ENCODE measurements at regions not wholly inside any gene's neighbourhood (a gene's known extent, or its start where the extent isn't known, plus 50 kb on each side); places are given as distances from the start of the nearest gene placed in this dataset.
A peak's percentile ranks its signal among the peaks of the same experiment; 100 is the strongest.

DNA sequence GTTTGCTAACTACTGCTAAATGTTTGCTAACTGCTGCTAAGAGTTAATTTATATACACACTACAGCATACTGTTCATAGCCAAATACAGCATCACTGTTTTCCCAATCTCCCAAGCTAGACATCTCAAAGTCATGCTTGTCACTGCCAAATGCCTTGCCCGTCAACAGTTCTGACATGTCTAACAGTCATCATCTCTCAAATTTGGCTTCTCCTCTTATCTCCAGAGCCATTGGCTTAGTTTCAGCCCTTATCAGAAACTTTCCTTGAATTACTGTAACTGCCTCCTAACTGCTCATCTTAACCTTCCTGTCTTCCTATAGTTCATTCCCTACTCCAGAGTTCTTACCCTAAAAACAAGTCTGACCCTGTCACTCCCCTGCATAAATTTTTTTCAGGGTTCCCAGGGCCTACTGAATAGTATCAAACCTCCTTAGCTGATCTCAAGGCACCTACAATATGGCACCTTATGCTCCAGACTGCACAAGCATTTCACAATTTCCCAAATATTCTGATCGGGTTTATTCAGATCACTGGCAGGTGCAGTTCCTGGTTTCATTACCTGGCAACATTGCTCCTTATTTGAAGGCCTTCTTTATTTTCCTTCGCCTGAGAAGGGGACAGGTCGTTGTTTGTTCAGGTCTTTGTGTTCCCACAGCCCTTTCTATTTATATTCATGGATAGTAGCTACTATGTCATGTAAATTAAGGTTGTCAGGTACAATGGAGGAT, 55.9 kb upstream of the ANKRD55 start:
- intact Hi-C loops (cut with micrococcal nuclease): loop anchor here in 1 of 2 donors (10.0 kb wide), 1 partner anchor 946 kb away; no protein-coding TSS in a partner anchor
- no peak overlapping the region for H3K4me2 ChIP-seq (replicated peaks; ENCODE audit: extremely low read depth, low read length, poor library complexity, severe bottlenecking)

DNA sequence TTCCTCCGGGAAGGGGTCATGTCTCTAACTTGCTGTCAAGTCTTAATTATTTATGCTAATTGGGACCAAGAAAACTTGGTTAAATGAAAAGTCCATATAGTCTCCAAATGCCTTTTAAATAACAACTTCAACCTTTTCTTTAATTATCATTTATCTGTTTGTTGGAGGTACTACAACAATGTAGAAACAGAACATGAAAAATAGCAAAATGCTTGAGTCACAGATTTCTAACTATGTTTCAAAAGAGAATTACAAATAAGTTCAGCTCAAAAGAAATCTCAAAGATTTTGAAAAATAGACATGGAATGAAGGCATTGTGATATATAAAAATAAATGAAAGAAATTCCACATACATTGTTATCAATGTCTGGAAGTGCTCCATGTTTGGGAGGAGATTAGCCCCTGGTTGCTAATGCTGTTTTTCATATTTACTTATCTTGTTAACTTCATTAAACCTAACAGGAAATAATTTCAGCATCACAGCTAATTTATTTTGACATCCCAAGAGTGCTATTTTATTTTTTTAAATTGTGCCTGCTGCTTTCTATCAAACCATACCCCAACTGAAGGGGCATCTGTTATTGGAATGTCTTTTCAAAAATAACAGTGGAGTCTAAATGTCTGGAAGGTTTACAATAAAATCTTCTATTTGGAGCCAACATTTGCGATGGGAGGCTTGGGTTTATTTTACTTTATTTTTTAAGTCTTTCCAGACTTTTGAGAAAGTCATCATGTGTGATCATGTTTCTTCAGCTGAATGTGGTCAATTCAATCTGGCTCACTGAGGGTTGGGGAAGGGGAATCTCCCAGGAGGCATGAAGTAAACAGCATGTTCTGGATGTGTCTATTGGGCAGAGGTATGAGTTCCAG, 53.1 kb upstream of the ANKRD55 start:
- TF ChIP-seq, protein P1, sequence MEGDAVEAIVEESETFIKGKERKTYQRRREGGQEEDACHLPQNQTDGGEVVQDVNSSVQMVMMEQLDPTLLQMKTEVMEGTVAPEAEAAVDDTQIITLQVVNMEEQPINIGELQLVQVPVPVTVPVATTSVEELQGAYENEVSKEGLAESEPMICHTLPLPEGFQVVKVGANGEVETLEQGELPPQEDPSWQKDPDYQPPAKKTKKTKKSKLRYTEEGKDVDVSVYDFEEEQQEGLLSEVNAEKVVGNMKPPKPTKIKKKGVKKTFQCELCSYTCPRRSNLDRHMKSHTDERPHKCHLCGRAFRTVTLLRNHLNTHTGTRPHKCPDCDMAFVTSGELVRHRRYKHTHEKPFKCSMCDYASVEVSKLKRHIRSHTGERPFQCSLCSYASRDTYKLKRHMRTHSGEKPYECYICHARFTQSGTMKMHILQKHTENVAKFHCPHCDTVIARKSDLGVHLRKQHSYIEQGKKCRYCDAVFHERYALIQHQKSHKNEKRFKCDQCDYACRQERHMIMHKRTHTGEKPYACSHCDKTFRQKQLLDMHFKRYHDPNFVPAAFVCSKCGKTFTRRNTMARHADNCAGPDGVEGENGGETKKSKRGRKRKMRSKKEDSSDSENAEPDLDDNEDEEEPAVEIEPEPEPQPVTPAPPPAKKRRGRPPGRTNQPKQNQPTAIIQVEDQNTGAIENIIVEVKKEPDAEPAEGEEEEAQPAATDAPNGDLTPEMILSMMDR (IDR thresholded peaks at IDR 0.05): no peak
- peaks cover 0 to 1% (median 0%) of the 10 kb centered on the region in 3 donors for H3K27me3 Mint-ChIP-seq (ENCODE audit: low read depth in 3 of 3)
- H3K9me3 ChIP-seq (replicated peaks in 1 of 2; ENCODE audit: control insufficient read depth in 1 of 2, insufficient read depth in 1 of 2, low read length in 2 of 2): peaks cover 5 to 11% of the 10 kb centered on the region in 2 donors
- H3K4me3 ChIP-seq (replicated peaks in 1 of 3; ENCODE audit: low read depth in 2 of 3, low read length in 3 of 3): no peak overlapping the region
- H3K27me3 ChIP-seq (ENCODE audit: control insufficient read depth in 2 of 2, insufficient read depth in 2 of 2, low read length in 2 of 2): no peaks in the 10 kb centered on the region
- no peak overlapping the region for H3K4me3 Mint-ChIP-seq
- no peak overlapping the region for H3K9ac ChIP-seq (ENCODE audit: insufficient read depth, low read length, poor library complexity, severe bottlenecking)
- H3K36me3 Mint-ChIP-seq: no peaks in the 10 kb centered on the region
- DNase-seq: no peak
- H3K79me2 ChIP-seq (ENCODE audit: insufficient read depth, low read length): no peaks in the 10 kb centered on the region
- H3K4me1 Mint-ChIP-seq: no peaks in the 10 kb centered on the region
- H2AFZ ChIP-seq (ENCODE audit: insufficient read depth, low read depth, low read length, poor library complexity, severe bottlenecking): no peak overlapping the region
- H3K27ac ChIP-seq (ENCODE audit: low read depth in 1 of 2, low read length in 2 of 2): no peak overlapping the region
- no peaks in the 10 kb centered on the region for H3K4me1 ChIP-seq (ENCODE audit: control insufficient read depth in 1 of 2, insufficient read depth in 2 of 2, low read length in 2 of 2)
- intact Hi-C loops (cut with micrococcal nuclease): loop anchor here in 1 of 2 donors (10.0 kb wide), 1 partner anchor 949 kb away; no protein-coding TSS in a partner anchor
- no peak overlapping the region for H3K27ac Mint-ChIP-seq
- H3K36me3 ChIP-seq (replicated peaks in 1 of 2; ENCODE audit: control insufficient read depth in 1 of 2, insufficient read depth in 2 of 2, low read length in 2 of 2): no peaks in the 10 kb centered on the region
- H3K9me3 Mint-ChIP-seq: peaks cover 5 to 10% (median 8%) of the 10 kb centered on the region in 7 donors
- H3K4me2 ChIP-seq (replicated peaks; ENCODE audit: extremely low read depth, low read length, poor library complexity, severe bottlenecking): no peak overlapping the region
- WGBS (ENCODE audit: insufficient coverage): no CpG with 5 or more reads among the region's 2 CpGs
- no peaks in the 10 kb centered on the region for H4K20me1 ChIP-seq (ENCODE audit: insufficient read depth, low read length)

More for the DNA sequence above, 55.9 kb upstream of the ANKRD55 start:
- Histone ChIP-seq H4K20me1 (ENCODE audit: insufficient read depth, low read length) (no peaks in the 10 kb centered on the region), H3K9me3 (replicated peaks in 1 of 2; ENCODE audit: control insufficient read depth in 1 of 2, insufficient read depth in 1 of 2, low read length in 2 of 2) (peaks cover 0 to 8% of the 10 kb centered on the region in 2 donors), H3K4me3 (replicated peaks in 1 of 3; ENCODE audit: low read depth in 2 of 3, low read length in 3 of 3) (no peak overlapping the region), H2AFZ (ENCODE audit: insufficient read depth, low read depth, low read length, poor library complexity, severe bottlenecking) (peak overlapping the region; percentile 5), H3K4me1 (ENCODE audit: control insufficient read depth in 1 of 2, insufficient read depth in 2 of 2, low read length in 2 of 2) (no peaks in the 10 kb centered on the region), H3K36me3 (replicated peaks in 1 of 2; ENCODE audit: control insufficient read depth in 1 of 2, insufficient read depth in 2 of 2, low read length in 2 of 2) (no peaks in the 10 kb centered on the region), H3K9ac (ENCODE audit: insufficient read depth, low read length, poor library complexity, severe bottlenecking) (no peak overlapping the region), H3K27me3 (ENCODE audit: control insufficient read depth in 2 of 2, insufficient read depth in 2 of 2, low read length in 2 of 2) (no peaks in the 10 kb centered on the region), H3K27ac (ENCODE audit: low read depth in 1 of 2, low read length in 2 of 2) (no peak overlapping the region), H3K79me2 (ENCODE audit: insufficient read depth, low read length) (no peaks in the 10 kb centered on the region)
- H3K27me3 Mint-ChIP-seq (ENCODE audit: low read depth in 3 of 3): peaks cover 0 to 1% (median 0%) of the 10 kb centered on the region in 3 donors
- 100% methylated on average over 2 of the region's 4 CpGs for WGBS (ENCODE audit: insufficient coverage)
- peak overlapping the region in 1 of 7 donors; percentile 22 for H3K27ac Mint-ChIP-seq
- TF ChIP-seq, protein P1 (IDR thresholded peaks at IDR 0.05): no peak
- no peak for DNase-seq
- H3K4me3 Mint-ChIP-seq: no peak overlapping the region
- H3K4me1 Mint-ChIP-seq: no peaks in the 10 kb centered on the region
- H3K36me3 Mint-ChIP-seq: no peaks in the 10 kb centered on the region
- peaks cover 5 to 15% (median 11%) of the 10 kb centered on the region in 7 donors for H3K9me3 Mint-ChIP-seq
